B cell (primary cell): ENCODE measurements at regions not wholly inside any gene's neighbourhood (a gene's known extent, or its start where the extent isn't known, plus 50 kb on each side); places are given as distances from the start of the nearest gene placed in this dataset.

ENCODE experiments used
- ATAC-seq: fragments of 200-7000 bp; cut with Tn5 transposase; one replicate; pipeline ENCODE4 v1.10.0; 2021; ENCODE audit warnings: low read depth, mild to moderate bottlenecking, moderate number of reproducible peaks, moderate library complexity
- CTCF ChIA-PET: fragments of 350-600 bp; sonication (Branson Sonifier 250); formaldehyde crosslinking; loops from one replicate; lab custom pipeline; 2021; ENCODE audit warnings: antibody characterized with exemption, inconsistent platforms; lab: Charles Lee
- POLR2A ChIA-PET: fragments of 350-600 bp; sonication (Branson Sonifier 250); formaldehyde crosslinking; loops from one replicate; lab custom pipeline; 2021; ENCODE audit warnings: antibody characterized with exemption; lab: Charles Lee
- DNase-seq: peaks from one replicate; pipeline ENCODE4 v3.0.0; 2013
- H2AFZ ChIP-seq: 2 replicates; pipeline ENCODE4 v1.6.1; 2012; ENCODE audit warnings: mild to moderate bottlenecking, low read depth, low read length; ENCODE audit not compliant: insufficient read depth, poor library complexity, severe bottlenecking
- H3K27ac ChIP-seq, 2 donors: 1 replicate in 1 of 2; 2 replicates in 1 of 2; pipeline ENCODE4 v1.5.1; 2012 to 2013; ENCODE audit warnings: low read length in 2 of 2, mild to moderate bottlenecking in 2 of 2, moderate library complexity in 1 of 2
- H3K27me3 ChIP-seq, 4 experiments: fragments of 200-600 bp in 1 of 4; sonication (generic) in 1 of 4; replicated peaks in 1 of 4; 1 replicate in 2 of 4; 2 replicates in 2 of 4; pipeline versions ENCODE4 v1.6.1 to v1.7.0; 2013 to 2016; ENCODE audit warnings: low read length in 3 of 4, mild to moderate bottlenecking in 2 of 4, mixed read lengths in 1 of 4, moderate library complexity in 1 of 4; ENCODE audit not compliant: insufficient read depth in 4 of 4, control insufficient read depth in 3 of 4; ENCODE audit errors: control extremely low read depth in 1 of 4
- H3K36me3 ChIP-seq, 2 experiments: replicated peaks in 1 of 2; 1 replicate in 1 of 2; 2 replicates in 1 of 2; pipeline versions ENCODE4 v1.6.1 to v1.7.1; 2013; ENCODE audit warnings: low read length in 1 of 2; ENCODE audit not compliant: insufficient read depth in 2 of 2, control insufficient read depth in 1 of 2; ENCODE audit errors: control extremely low read depth in 1 of 2, extremely low read depth in 1 of 2
- H3K4me1 ChIP-seq, 2 donors: fragments of 200-600 bp in 1 of 2; sonication (generic) in 1 of 2; 1 replicate in 1 of 2; 2 replicates in 1 of 2; pipeline versions ENCODE4 v1.5.1 to v1.6.1; 2013 to 2017; ENCODE audit warnings: low read length in 2 of 2; ENCODE audit not compliant: control insufficient read depth in 2 of 2, insufficient read depth in 2 of 2
- H3K4me2 ChIP-seq: replicated peaks from 2 replicates; pipeline ENCODE3; 2012; ENCODE audit warnings: mild to moderate bottlenecking, low read depth, low read length; ENCODE audit not compliant: poor library complexity, severe bottlenecking
- H3K4me3 ChIP-seq, 5 experiments: fragments of 200-600 bp in 1 of 5; sonication (generic) in 1 of 5; 1 replicate in 3 of 5; 2 replicates in 2 of 5; pipeline versions ENCODE4 v1.5.1 to v1.7.0; 2011 to 2016; ENCODE audit warnings: low read length in 4 of 5, mild to moderate bottlenecking in 4 of 5, low read depth in 2 of 5, control low read depth in 1 of 5, moderate library complexity in 1 of 5; ENCODE audit not compliant: insufficient read depth in 1 of 5; ENCODE audit errors: control extremely low read depth in 1 of 5, extremely low read depth in 1 of 5
- H3K79me2 ChIP-seq: fragments of 200-600 bp; sonication (generic); one replicate; pipeline ENCODE4 v1.6.0; 2016; ENCODE audit warnings: low read length; ENCODE audit not compliant: control insufficient read depth, insufficient read depth
- H3K9ac ChIP-seq: fragments of 200-600 bp; sonication (generic); 2 replicates; pipeline ENCODE4 v1.6.1; 2017; ENCODE audit warnings: mild to moderate bottlenecking, low read length, moderate library complexity
- H3K9me3 ChIP-seq, 3 donors: one replicate each; pipeline versions ENCODE4 v1.6.1 to v1.7.1; 2013; ENCODE audit warnings: low read length in 2 of 3; ENCODE audit not compliant: control insufficient read depth in 2 of 3, insufficient read depth in 1 of 3; ENCODE audit errors: control extremely low read depth in 1 of 3
- H4K20me1 ChIP-seq: 2 replicates; pipeline ENCODE4 v1.6.0; 2012; ENCODE audit warnings: mild to moderate bottlenecking, low read length; ENCODE audit not compliant: insufficient read depth, control insufficient read depth, poor library complexity, severe bottlenecking
- H3K27ac Mint-ChIP-seq: one replicate; pipeline ENCODE4 v1.8.0; 2021; ENCODE audit warnings: mixed read lengths
- H3K27me3 Mint-ChIP-seq: one replicate; pipeline ENCODE4 v1.8.0; 2021; ENCODE audit warnings: mixed read lengths
- H3K4me1 Mint-ChIP-seq: one replicate; pipeline ENCODE4 v1.8.0; 2021; ENCODE audit warnings: mixed read lengths
- H3K4me3 Mint-ChIP-seq: one replicate; pipeline ENCODE4 v1.8.0; 2021; ENCODE audit warnings: mixed read lengths
- H3K9me3 Mint-ChIP-seq: one replicate; pipeline ENCODE4 v1.8.0; 2022; ENCODE audit warnings: mixed read lengths; ENCODE audit not compliant: insufficient read depth
- EZH2 ChIP-seq: IDR thresholded peaks from 2 replicates; pipeline ENCODE4 v1.6.1; 2012; ENCODE audit warnings: borderline replicate concordance, low read depth, mild to moderate bottlenecking, moderate library complexity, low read length; ENCODE audit not compliant: insufficient read depth, poor library complexity, severe bottlenecking
- WGBS: methylation state at CpG from one replicate; pipeline ENCODE4 v1.1.5; 2013; ENCODE audit warnings: missing lambda C conversion rate; ENCODE audit not compliant: insufficient coverage; 5-methylcytosine and 5-hydroxymethylcytosine counted together
- intact Hi-C: fragments of 100-400 bp; cut with micrococcal nuclease; formaldehyde crosslinking; loops from one replicate; pipeline ENCODE4 v1.10.0; 2022
- TF ChIP-seq, protein P1 (sequence below): fragments of 200-600 bp; IDR thresholded peaks from one replicate; pipeline ENCODE4 v1.8.0; 2022; ENCODE audit warnings: antibody characterized with exemption, mild to moderate bottlenecking

- ChIA-PET CTCF (no interaction called here), POLR2A (no interaction called here)
- Histone ChIP-seq H3K4me2 (no peak overlapping the region), H3K27ac (no peak overlapping the region), H3K36me3 (no peaks in the 10 kb centered on the region), H3K4me3 (no peak overlapping the region), H2AFZ (no peak overlapping the region), H4K20me1 (no peaks in the 10 kb centered on the region), H3K27me3 (no peaks in the 10 kb centered on the region), H3K4me1 (no peaks in the 10 kb centered on the region), H3K9me3 (peaks cover 0 to 8% (median 0%) of the 10 kb centered on the region in 3 donors), H3K79me2 (no peaks in the 10 kb centered on the region), H3K9ac (no peak overlapping the region)
- Mint-ChIP-seq H3K4me3 (no peak overlapping the region), H3K27me3 (no peaks in the 10 kb centered on the region), H3K4me1 (no peaks in the 10 kb centered on the region), H3K9me3 (peaks cover 5% of the 10 kb centered on the region), H3K27ac (no peak overlapping the region)
- 97% methylated on average over 17 of the region's 22 CpGs for WGBS
- no peak for TF ChIP-seq EZH2
- TF ChIP-seq, protein P1, sequence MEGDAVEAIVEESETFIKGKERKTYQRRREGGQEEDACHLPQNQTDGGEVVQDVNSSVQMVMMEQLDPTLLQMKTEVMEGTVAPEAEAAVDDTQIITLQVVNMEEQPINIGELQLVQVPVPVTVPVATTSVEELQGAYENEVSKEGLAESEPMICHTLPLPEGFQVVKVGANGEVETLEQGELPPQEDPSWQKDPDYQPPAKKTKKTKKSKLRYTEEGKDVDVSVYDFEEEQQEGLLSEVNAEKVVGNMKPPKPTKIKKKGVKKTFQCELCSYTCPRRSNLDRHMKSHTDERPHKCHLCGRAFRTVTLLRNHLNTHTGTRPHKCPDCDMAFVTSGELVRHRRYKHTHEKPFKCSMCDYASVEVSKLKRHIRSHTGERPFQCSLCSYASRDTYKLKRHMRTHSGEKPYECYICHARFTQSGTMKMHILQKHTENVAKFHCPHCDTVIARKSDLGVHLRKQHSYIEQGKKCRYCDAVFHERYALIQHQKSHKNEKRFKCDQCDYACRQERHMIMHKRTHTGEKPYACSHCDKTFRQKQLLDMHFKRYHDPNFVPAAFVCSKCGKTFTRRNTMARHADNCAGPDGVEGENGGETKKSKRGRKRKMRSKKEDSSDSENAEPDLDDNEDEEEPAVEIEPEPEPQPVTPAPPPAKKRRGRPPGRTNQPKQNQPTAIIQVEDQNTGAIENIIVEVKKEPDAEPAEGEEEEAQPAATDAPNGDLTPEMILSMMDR = no peak
- DNase-seq (no peak), ATAC-seq (no peak)
- intact Hi-C loops = no loop called here
Measured at GRCh38 chr7:68535266-68535665, 1063.0 kb upstream of the AUTS2 start.

GRCh38 chr7:68537051-68537773, 1061.1 kb upstream of the AUTS2 start:
- peaks cover 4% of the 10 kb centered on the region for H3K9me3 Mint-ChIP-seq
- Histone ChIP-seq H3K27me3 (no peaks in the 10 kb centered on the region), H3K36me3 (no peaks in the 10 kb centered on the region), H4K20me1 (no peaks in the 10 kb centered on the region), H3K4me3 (no peak overlapping the region), H2AFZ (no peak overlapping the region), H3K27ac (no peak overlapping the region), H3K79me2 (no peaks in the 10 kb centered on the region), H3K9ac (no peak overlapping the region), H3K4me2 (no peak overlapping the region), H3K4me1 (no peaks in the 10 kb centered on the region), H3K9me3 (peaks cover 0 to 8% (median 0%) of the 10 kb centered on the region in 3 donors)
- WGBS = 91% methylated on average over 6 of the region's 6 CpGs
- ATAC-seq (no peak), DNase-seq (no peak)
- H3K4me3 Mint-ChIP-seq = no peak overlapping the region
- intact Hi-C loops = no loop called here
- no peak for TF ChIP-seq EZH2
- TF ChIP-seq, protein P1 = no peak
- ChIA-PET POLR2A (no interaction called here), CTCF (no interaction called here)
- no peak overlapping the region for H3K27ac Mint-ChIP-seq
- no peaks in the 10 kb centered on the region for H3K4me1 Mint-ChIP-seq
- H3K27me3 Mint-ChIP-seq = no peaks in the 10 kb centered on the region
